ENCODE measurements at regions not wholly inside any gene's neighbourhood (a gene's known extent, or its start where the extent isn't known, plus 50 kb on each side); places are given as distances from the start of the nearest gene placed in this dataset.

GRCh38 chr13:84931264-84931663, 868.0 kb downstream of the SLITRK6 start:
- no peak for DNase-seq

GRCh38 chr13:84927442-84928169, 871.6 kb downstream of the SLITRK6 start:
- no peak for DNase-seq

GRCh38 chr13:84925443-84925842, 873.8 kb downstream of the SLITRK6 start:
- no peak for DNase-seq

GRCh38 chr13:84923831-84924230, 875.4 kb downstream of the SLITRK6 start:
- DNase-seq: no peak

- DNase-seq: no peak
Observed at GRCh38 chr13:84917252-84917878, 881.9 kb downstream of the SLITRK6 start.

- DNase-seq: no peak
Observed at GRCh38 chr13:84912720-84913119, 886.5 kb downstream of the SLITRK6 start.

- no peak for DNase-seq
Observed at GRCh38 chr13:84910423-84910822, 888.8 kb downstream of the SLITRK6 start.

- DNase-seq: no peak
Observed at GRCh38 chr13:84903391-84903790, 895.8 kb downstream of the SLITRK6 start.

- DNase-seq: no peak
Observed at GRCh38 chr13:84902243-84902642, 897.0 kb downstream of the SLITRK6 start.

- DNase-seq: peak; percentile 9
Observed at GRCh38 chr13:84896128-84896527, 903.1 kb downstream of the SLITRK6 start.

- no peak for DNase-seq
Observed at GRCh38 chr13:84894749-84895148, 904.5 kb downstream of the SLITRK6 start.

GRCh38 chr13:84885868-84886267, 913.4 kb downstream of the SLITRK6 start:
- no peak for DNase-seq

GRCh38 chr13:84873951-84874350, 925.3 kb downstream of the SLITRK6 start:
- no peak for DNase-seq

GRCh38 chr13:84870190-84870589, 929.0 kb downstream of the SLITRK6 start:
- DNase-seq: no peak

GRCh38 chr13:84867246-84867645, 932.0 kb downstream of the SLITRK6 start:
- DNase-seq: no peak

GRCh38 chr13:84865783-84866221, 933.4 kb downstream of the SLITRK6 start:
- DNase-seq: no peak

- DNase-seq: no peak
Observed at GRCh38 chr13:84864341-84864740, 934.9 kb downstream of the SLITRK6 start.

GRCh38 chr13:84847107-84847506, 952.1 kb downstream of the SLITRK6 start:
- no peak for DNase-seq

- DNase-seq: no peak
Observed at GRCh38 chr13:84845907-84846619, 953.2 kb downstream of the SLITRK6 start.

- no peak for DNase-seq
Observed at GRCh38 chr13:84844473-84844872, 954.7 kb downstream of the SLITRK6 start.

- no peak for DNase-seq
Observed at GRCh38 chr13:84843368-84843767, 955.9 kb downstream of the SLITRK6 start.

- no peak for DNase-seq
Observed at GRCh38 chr13:84834201-84834600, 951.9 kb upstream of the SLITRK1 start.

- DNase-seq: no peak
Observed at GRCh38 chr13:84831666-84832657, 949.7 kb upstream of the SLITRK1 start.
